GM12874 (cell line): ENCODE measurements at regions not wholly inside any gene's neighbourhood (a gene's known extent, or its start where the extent isn't known, plus 50 kb on each side); places are given as distances from the start of the nearest gene placed in this dataset.

ENCODE experiments used
- CTCF ChIP-seq: IDR thresholded peaks from 2 replicates; pipeline ENCODE4 v1.5.1; 2011; ENCODE audit warnings: low read depth, mild to moderate bottlenecking, control low read depth, low read length, moderate library complexity; ENCODE audit not compliant: insufficient read depth

DNA sequence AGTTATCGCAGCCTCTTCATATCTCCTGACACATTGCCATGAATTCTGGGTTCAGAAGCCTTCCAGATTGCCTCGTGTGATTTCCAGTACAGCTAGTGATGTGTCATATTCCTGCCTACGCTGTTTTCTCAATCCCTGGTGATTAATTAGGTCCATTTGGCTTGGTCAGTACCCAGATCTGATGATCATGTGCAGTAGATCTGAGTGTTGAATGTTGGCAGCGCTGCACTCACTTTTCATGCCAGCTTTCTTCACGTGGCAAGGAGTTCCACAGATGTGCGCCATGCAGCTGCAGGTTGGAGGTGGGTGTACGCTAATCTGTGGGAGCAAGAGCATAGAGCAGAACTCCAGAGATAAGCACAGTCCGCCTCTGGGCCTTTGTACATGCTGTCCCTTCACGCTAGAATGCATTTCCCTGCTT, 86.9 kb upstream of the COL6A5 start:
- TF ChIP-seq CTCF: no peak

GRCh38 chr3:130259166-130259874, 86.2 kb upstream of the COL6A5 start:
- TF ChIP-seq CTCF: no peak

GRCh38 chr3:130260918-130261317, 84.6 kb upstream of the COL6A5 start:
- no peak for TF ChIP-seq CTCF

DNA sequence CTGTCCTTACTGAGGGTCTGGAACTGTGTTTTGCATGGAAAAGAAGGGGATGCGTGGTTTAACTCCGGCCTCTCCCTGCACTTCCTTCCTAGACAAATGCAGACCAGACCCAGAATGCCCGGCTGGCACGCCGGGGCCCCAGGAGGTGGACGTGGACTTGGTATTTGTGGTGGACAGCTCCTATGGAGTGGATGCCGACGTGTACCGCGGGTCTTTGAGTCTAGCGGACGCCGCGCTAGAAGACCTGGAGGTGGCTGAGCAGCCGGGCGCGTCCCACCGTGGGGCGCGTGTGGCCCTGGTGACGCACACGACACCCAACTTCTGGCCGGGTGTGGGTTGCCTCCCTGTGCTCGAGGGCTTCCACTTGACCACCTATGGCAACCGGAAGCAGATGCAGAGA, 81.8 kb upstream of the COL6A5 start:
- no peak for TF ChIP-seq CTCF

- no peak for TF ChIP-seq CTCF
Measured at GRCh38 chr3:130266817-130267216, 78.7 kb upstream of the COL6A5 start.

DNA sequence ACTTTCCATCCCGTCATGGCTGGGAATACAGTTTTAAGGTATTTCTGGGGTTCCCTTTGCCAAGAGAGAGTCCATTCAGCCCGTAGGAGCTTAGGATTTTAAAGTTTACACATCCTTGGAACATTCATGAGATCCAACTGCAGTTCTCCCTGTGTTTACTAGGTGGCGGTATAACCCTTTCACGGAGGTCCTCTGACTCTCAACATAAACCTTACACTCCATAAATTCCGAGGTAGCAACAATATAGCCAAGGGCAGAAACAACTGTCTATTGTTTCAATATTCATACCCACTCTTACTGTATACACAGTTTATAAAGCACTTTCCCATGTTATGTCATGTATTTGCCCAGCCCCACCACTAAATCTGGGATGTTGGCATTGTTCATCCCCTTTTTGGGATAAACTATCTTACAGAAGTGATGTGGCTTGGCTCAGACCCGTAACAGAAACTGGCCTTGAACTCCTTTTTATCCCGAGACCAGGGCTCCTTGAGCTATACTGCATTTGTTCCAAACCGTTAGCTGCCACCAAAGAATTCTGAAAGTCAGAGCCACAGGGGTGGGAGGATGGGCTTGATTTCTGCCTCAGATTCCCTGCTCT, 69.2 kb upstream of the COL6A5 start:
- TF ChIP-seq CTCF: peak; percentile 75

DNA sequence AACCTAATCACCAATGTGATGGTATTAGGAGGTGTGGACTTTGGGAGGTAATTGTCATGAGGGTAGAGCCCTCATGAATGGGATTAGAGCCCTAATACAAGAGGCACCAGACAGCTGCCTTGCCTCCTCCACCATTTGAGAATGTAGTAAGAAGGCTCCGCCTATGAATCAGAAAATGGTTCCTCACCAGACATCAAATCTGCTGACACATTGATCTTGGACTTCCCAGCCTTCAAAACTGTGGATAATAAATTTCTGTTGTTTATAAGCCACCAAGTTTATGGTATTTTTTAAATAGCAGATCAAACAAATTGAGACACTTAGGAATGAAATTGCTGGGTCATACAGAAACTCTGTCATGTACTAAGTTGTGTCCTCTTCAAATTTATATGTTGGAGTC, 56.8 kb upstream of the COL6A5 start:
- no peak for TF ChIP-seq CTCF
